OCI-LY7 (cell line): ENCODE measurements at regions not wholly inside any gene's neighbourhood (a gene's known extent, or its start where the extent isn't known, plus 50 kb on each side); places are given as distances from the start of the nearest gene placed in this dataset.

ENCODE experiments used
- CTCF ChIP-seq: fragments of 200-600 bp; sonication (generic); conservative IDR thresholded peaks from 2 replicates; pipeline ENCODE4 v1.5.1; 2014; ENCODE audit warnings: mild to moderate bottlenecking, antibody characterized with exemption, low read length, moderate library complexity, mixed read lengths
- EZH2phosphoT487 ChIP-seq: fragments of 200-600 bp; sonication (generic); IDR thresholded peaks from 2 replicates; pipeline ENCODE4 v1.6.1; 2018; ENCODE audit warnings: low read depth, borderline replicate concordance, mild to moderate bottlenecking, mixed run types, antibody characterized with exemption, low read length, moderate library complexity, mixed read lengths

- no peak for TF ChIP-seq CTCF
- TF ChIP-seq EZH2phosphoT487, result no peak
These were observed 459.6 kb upstream of the DPH6 start for GRCh38 chr15:36005542-36005941.
